ENCODE measurements at regions not wholly inside any gene's neighbourhood (a gene's known extent, or its start where the extent isn't known, plus 50 kb on each side); places are given as distances from the start of the nearest gene placed in this dataset.

GRCh38 chr6:134835993-134836392 lies 113.9 kb downstream of the ALDH8A1 start:
- intact Hi-C loops (cut with DNase I; ENCODE audit: low total_unique reads): no loop called here
- no peak overlapping the region for H3K4me3 ChIP-seq
- H3K4me1 ChIP-seq: no peaks in the 10 kb centered on the region
- DNase-seq: no peak
- H3K9me3 ChIP-seq: no peaks in the 10 kb centered on the region
- H3K27ac ChIP-seq: no peak overlapping the region
- H3K27me3 ChIP-seq: no peaks in the 10 kb centered on the region
- H3K36me3 ChIP-seq (ENCODE audit: low read depth, missing control alignments): no peaks in the 10 kb centered on the region
- 44 to 51% methylated on average over 2 of the region's 2 CpGs for WGBS, 2 donors
- no peak for TF ChIP-seq CTCF (IDR thresholded peaks at IDR 0.05)
- no peak for TF ChIP-seq POLR2A (IDR thresholded peaks at IDR 0.05)

- WGBS, 2 donors: 86 to 91% methylated on average over 2 of the region's 2 CpGs
- Histone ChIP-seq H3K4me3 (no peak overlapping the region), H3K36me3 (ENCODE audit: low read depth, missing control alignments) (no peaks in the 10 kb centered on the region), H3K27ac (no peak overlapping the region), H3K4me1 (no peaks in the 10 kb centered on the region), H3K9me3 (no peaks in the 10 kb centered on the region), H3K27me3 (no peaks in the 10 kb centered on the region)
- no peak for DNase-seq
- TF ChIP-seq POLR2A (IDR thresholded peaks at IDR 0.05): no peak
- no peak for TF ChIP-seq CTCF (IDR thresholded peaks at IDR 0.05)
- intact Hi-C loops (cut with DNase I; ENCODE audit: low total_unique reads): no loop called here
Measured at GRCh38 chr6:134830940-134831339, 119.0 kb downstream of the ALDH8A1 start.

GRCh38 chr6:134830194-134830593 lies 119.7 kb downstream of the ALDH8A1 start:
- Histone ChIP-seq H3K4me3 (no peak overlapping the region), H3K4me1 (no peaks in the 10 kb centered on the region), H3K27ac (no peak overlapping the region), H3K27me3 (no peaks in the 10 kb centered on the region), H3K9me3 (no peaks in the 10 kb centered on the region), H3K36me3 (ENCODE audit: low read depth, missing control alignments) (no peaks in the 10 kb centered on the region)
- no peak for TF ChIP-seq CTCF (IDR thresholded peaks at IDR 0.05)
- TF ChIP-seq POLR2A (IDR thresholded peaks at IDR 0.05): no peak
- DNase-seq: no peak
- intact Hi-C loops (cut with DNase I; ENCODE audit: low total_unique reads): no loop called here
- 66 to 78% methylated on average over 4 of the region's 4 CpGs for WGBS, 2 donors

- TF ChIP-seq CTCF (IDR thresholded peaks at IDR 0.05): no peak
- TF ChIP-seq POLR2A (IDR thresholded peaks at IDR 0.05): no peak
- Histone ChIP-seq H3K9me3 (no peaks in the 10 kb centered on the region), H3K4me3 (no peak overlapping the region), H3K4me1 (no peaks in the 10 kb centered on the region), H3K36me3 (ENCODE audit: low read depth, missing control alignments) (no peaks in the 10 kb centered on the region), H3K27me3 (no peaks in the 10 kb centered on the region), H3K27ac (no peak overlapping the region)
- WGBS, 2 donors: 75 to 84% methylated on average over 5 of the region's 5 CpGs
- intact Hi-C loops (cut with DNase I; ENCODE audit: low total_unique reads): no loop called here
- no peak for DNase-seq
Measured at GRCh38 chr6:134828641-134829040, 121.3 kb downstream of the ALDH8A1 start.

- Histone ChIP-seq H3K27ac (no peak overlapping the region), H3K4me3 (no peak overlapping the region), H3K27me3 (no peaks in the 10 kb centered on the region), H3K9me3 (no peaks in the 10 kb centered on the region), H3K36me3 (ENCODE audit: low read depth, missing control alignments) (no peaks in the 10 kb centered on the region), H3K4me1 (no peaks in the 10 kb centered on the region)
- no peak for TF ChIP-seq CTCF (IDR thresholded peaks at IDR 0.05)
- no peak for TF ChIP-seq POLR2A (IDR thresholded peaks at IDR 0.05)
- intact Hi-C loops (cut with DNase I; ENCODE audit: low total_unique reads): no loop called here
- DNase-seq: no peak
- 89 to 99% methylated on average over 3 of the region's 3 CpGs for WGBS, 2 donors
Measured at GRCh38 chr6:134826889-134827737, 122.8 kb downstream of the ALDH8A1 start.
